HCT116 (cell line): ENCODE measurements at regions not wholly inside any gene's neighbourhood (a gene's known extent, or its start where the extent isn't known, plus 50 kb on each side); places are given as distances from the start of the nearest gene placed in this dataset.

Source experiments
- ATAC-seq: fragments of 200-7000 bp; cut with Tn5 transposase; 2 replicates; pipeline ENCODE4 v1.9.1; 2020; ENCODE audit warnings: mild to moderate bottlenecking, moderate library complexity
- BruUV-seq: library from RNA; stranded (reverse); fragments of 400-500 nt; replicated peaks from 2 replicates; lab custom pipeline; 2021; lab: Mats Ljungman, UMichigan
- CTCF ChIA-PET: fragments of 300-600 bp; sonication (Branson Sonifier 250); formaldehyde crosslinking; loops from one replicate; lab custom pipeline; 2021; ENCODE audit warnings: antibody characterized with exemption; lab: Charles Lee
- POLR2A ChIA-PET: fragments of 300-600, 350-600 bp; sonication (Branson Sonifier 250); formaldehyde crosslinking; loops from one replicate; lab custom pipeline; 2021; ENCODE audit warnings: antibody characterized with exemption; lab: Charles Lee
- RAD21 ChIA-PET, 2 experiments: fragments of 300-600 bp; sonication (Branson Sonifier 250); formaldehyde crosslinking; loops; one replicate each; lab custom pipeline; 2023; ENCODE audit warnings: low total read pairs in 2 of 2; ENCODE audit not compliant: uncharacterized antibody in 2 of 2, unreplicated experiment in 2 of 2, low non-redundant PET in 1 of 2; lab: Charles Lee
- DNase-seq: peaks from one replicate; pipeline ENCODE4 v3.0.0-alpha.2; 2010; ENCODE audit warnings: low read depth, low spot score
- H2AFZ ChIP-seq: fragments of 200-600 bp; shearing (Covaris generic), sonication (generic); 2 replicates; pipeline ENCODE4 v1.6.1; 2017; ENCODE audit warnings: low read depth, mixed run types, mixed read lengths, antibody characterized with exemption, low read length; ENCODE audit not compliant: poor library complexity, severe bottlenecking
- H3K27ac ChIP-seq: 2 replicates; pipeline ENCODE4 v1.5.1; 2012; ENCODE audit warnings: low read depth, low read length
- H3K27me3 ChIP-seq: fragments of 200-600 bp; sonication (generic); 2 replicates; pipeline ENCODE4 v1.6.1; 2016; ENCODE audit warnings: mixed run types, low read length, mixed read lengths; ENCODE audit not compliant: insufficient read depth
- H3K36me3 ChIP-seq, 2 experiments: fragments of 200-500 bp in 1 of 2; fragments of 200-600 bp in 1 of 2; sonication (Bioruptor generic) in 1 of 2; sonication (generic) in 1 of 2; 2 replicates each; pipeline versions ENCODE4 v1.5.1 to v1.6.1; 2014 to 2016; ENCODE audit warnings: low read length in 2 of 2, inconsistent platforms in 1 of 2, mixed read lengths in 1 of 2, mixed run types in 1 of 2; ENCODE audit not compliant: insufficient read depth in 2 of 2, control insufficient read depth in 1 of 2
- H3K4me1 ChIP-seq, 2 experiments: fragments of 200-600 bp in 1 of 2; sonication (generic) in 1 of 2; 2 replicates each; pipeline versions ENCODE4 v1.5.1 to v1.6.1; 2012 to 2017; ENCODE audit warnings: low read length in 2 of 2, inconsistent platforms in 1 of 2, mild to moderate bottlenecking in 1 of 2, mixed read lengths in 1 of 2, mixed run types in 1 of 2, moderate library complexity in 1 of 2; ENCODE audit not compliant: insufficient read depth in 2 of 2, control insufficient read depth in 1 of 2
- H3K4me2 ChIP-seq: fragments of 200-600 bp; sonication (generic); 2 replicates; pipeline ENCODE4 v1.6.1; 2017; ENCODE audit warnings: mixed run types, low read length, mixed read lengths
- H3K4me3 ChIP-seq, 2 experiments: fragments of 200-600 bp in 1 of 2; sonication (generic) in 1 of 2; replicated peaks in 1 of 2; 2 replicates each; pipeline ENCODE4 v1.5.1; 2011 to 2016; ENCODE audit warnings: low read length in 2 of 2, control low read depth in 1 of 2, low read depth in 1 of 2, mild to moderate bottlenecking in 1 of 2, mixed read lengths in 1 of 2, mixed run types in 1 of 2
- H3K79me2 ChIP-seq: fragments of 200-600 bp; sonication (generic); 2 replicates; pipeline ENCODE4 v1.6.1; 2017; ENCODE audit warnings: mild to moderate bottlenecking, mixed run types, low read length, moderate library complexity, mixed read lengths; ENCODE audit not compliant: insufficient read depth
- H3K9ac ChIP-seq: fragments of 200-600 bp; sonication (generic); 2 replicates; pipeline ENCODE4 v1.6.1; 2016; ENCODE audit warnings: low read length, mixed read lengths
- H3K9me2 ChIP-seq: fragments of 200-600 bp; sonication (generic), shearing (Covaris generic); 2 replicates; pipeline ENCODE4 v1.6.1; 2017; ENCODE audit warnings: mixed run types, mild to moderate bottlenecking, moderate library complexity; ENCODE audit not compliant: insufficient read depth
- H3K9me3 ChIP-seq, 2 experiments: fragments of 200-500 bp in 1 of 2; fragments of 200-600 bp in 1 of 2; sonication (Bioruptor generic) in 1 of 2; sonication (generic) in 1 of 2; 2 replicates each; pipeline ENCODE4 v1.6.1; 2014 to 2017; ENCODE audit warnings: low read length in 2 of 2, mixed read lengths in 2 of 2, inconsistent platforms in 1 of 2, low read depth in 1 of 2, mild to moderate bottlenecking in 1 of 2, mixed run types in 1 of 2, moderate library complexity in 1 of 2; ENCODE audit not compliant: control insufficient read depth in 1 of 2, insufficient read depth in 1 of 2
- H4K20me1 ChIP-seq: fragments of 200-600 bp; sonication (generic), shearing (Covaris generic); 2 replicates; pipeline ENCODE4 v1.6.1; 2017; ENCODE audit warnings: mixed run types, mild to moderate bottlenecking, moderate library complexity; ENCODE audit not compliant: insufficient read depth
- ATF3 ChIP-seq: IDR thresholded peaks from 2 replicates; pipeline ENCODE4 v1.6.1; 2012
- CBX3 ChIP-seq: IDR thresholded peaks from 2 replicates; pipeline ENCODE4 v1.6.1; 2012; ENCODE audit warnings: low read depth
- CTCF ChIP-seq, 3 experiments: fragments of 200-600 bp in 1 of 3; sonication (generic) in 1 of 3; IDR thresholded peaks in 2 of 3; conservative IDR thresholded peaks in 1 of 3; 2 replicates each; pipeline ENCODE4 v1.5.1; 2012 to 2017; ENCODE audit warnings: low read depth in 2 of 3, low read length in 2 of 3, antibody characterized with exemption in 1 of 3, borderline replicate concordance in 1 of 3, control low read depth in 1 of 3, mild to moderate bottlenecking in 1 of 3, mixed read lengths in 1 of 3, mixed run types in 1 of 3, moderate library complexity in 1 of 3; ENCODE audit not compliant: insufficient read depth in 1 of 3
- EGR1 ChIP-seq: IDR thresholded peaks from 2 replicates; pipeline ENCODE4 v1.6.1; 2012; ENCODE audit warnings: low read depth
- ELF1 ChIP-seq: IDR thresholded peaks from 2 replicates; pipeline ENCODE4 v1.6.1; 2012; ENCODE audit warnings: low read depth, borderline replicate concordance
- EZH2 ChIP-seq: fragments of 200-600 bp; sonication (generic); IDR thresholded peaks from 2 replicates; pipeline ENCODE4 v1.6.1; 2017; ENCODE audit warnings: antibody characterized with exemption, mixed run types
- EZH2phosphoT487 ChIP-seq: fragments of 200-600 bp; IDR thresholded peaks from 2 replicates; pipeline ENCODE4 v1.6.1; 2018; ENCODE audit warnings: antibody characterized with exemption, borderline replicate concordance
- FOSL1 ChIP-seq: IDR thresholded peaks from 2 replicates; pipeline ENCODE4 v1.6.1; 2012; ENCODE audit warnings: low read depth
- MAX ChIP-seq: IDR thresholded peaks from 2 replicates; pipeline ENCODE4 v1.6.1; 2012
- POLR2A ChIP-seq: IDR thresholded peaks from 2 replicates; pipeline ENCODE4 v1.7.0; 2011; ENCODE audit warnings: borderline replicate concordance; ENCODE audit not compliant: insufficient read depth, insufficient read length; ENCODE audit errors: extremely low read depth
- RAD21 ChIP-seq: IDR thresholded peaks from 2 replicates; pipeline ENCODE4 v1.6.1; 2012; ENCODE audit warnings: low read depth, mild to moderate bottlenecking
- REST ChIP-seq: IDR thresholded peaks from 2 replicates; pipeline ENCODE4 v1.6.1; 2012; ENCODE audit warnings: low read depth
- SIN3A ChIP-seq: IDR thresholded peaks from 2 replicates; pipeline ENCODE4 v1.6.1; 2012; ENCODE audit warnings: low read depth
- SRF ChIP-seq: IDR thresholded peaks from 2 replicates; pipeline ENCODE4 v1.6.1; 2012; ENCODE audit warnings: low read depth
- YY1 ChIP-seq: IDR thresholded peaks from 2 replicates; pipeline ENCODE4 v1.6.1; 2011; ENCODE audit warnings: low read length, low read depth, moderate library complexity, mild to moderate bottlenecking; ENCODE audit not compliant: insufficient replicate concordance; ENCODE audit errors: extremely low read depth
- intact Hi-C: fragments of 100-400 bp; cut with micrococcal nuclease; formaldehyde crosslinking; loops from 2 replicates; pipeline ENCODE4 v1.10.0; 2022

GRCh38 chr10:29932991-29933390, 126.4 kb downstream of the JCAD start:
- Histone ChIP-seq H3K4me2 (no peak overlapping the region), H3K9ac (no peak overlapping the region), H3K9me3 (no peaks in the 10 kb centered on the region), H3K4me3 (no peak overlapping the region), H3K4me1 (peaks cover 0 to 3% of the 10 kb centered on the region in 2 experiments; a peak in 1 of 4 replicates), H3K79me2 (no peaks in the 10 kb centered on the region), H2AFZ (no peak overlapping the region), H3K27ac (no peak overlapping the region), H3K27me3 (no peaks in the 10 kb centered on the region), H4K20me1 (no peaks in the 10 kb centered on the region), H3K36me3 (no peaks in the 10 kb centered on the region), H3K9me2 (no peaks in the 10 kb centered on the region)
- DNase-seq (no peak), ATAC-seq (no peak)
- ChIA-PET CTCF (no interaction called here), POLR2A (no interaction called here), RAD21 (no interaction called here)
- BruUV-seq: no TSS peak
- no peak for TF ChIP-seq RAD21
- no peak for TF ChIP-seq EZH2phosphoT487
- no peak for TF ChIP-seq MAX
- no peak for TF ChIP-seq ATF3
- no peak for TF ChIP-seq CTCF (IDR thresholded peaks at IDR 0.05 in 2 of 3, conservative IDR thresholded peaks at IDR 0.05 in 1 of 3; ENCODE audit: borderline replicate concordance in 1 of 3, insufficient read depth in 1 of 3, low read depth in 2 of 3, low read length in 2 of 3)
- no peak for TF ChIP-seq YY1
- intact Hi-C loops: no loop called here

- Histone ChIP-seq H3K4me2 (no peak overlapping the region), H3K9me3 (no peaks in the 10 kb centered on the region), H3K27me3 (no peaks in the 10 kb centered on the region), H3K36me3 (no peaks in the 10 kb centered on the region), H3K27ac (no peak overlapping the region), H3K9ac (no peak overlapping the region), H3K4me1 (peaks cover 0 to 3% of the 10 kb centered on the region in 2 experiments; a peak in 1 of 4 replicates), H3K79me2 (no peaks in the 10 kb centered on the region), H3K9me2 (no peaks in the 10 kb centered on the region), H3K4me3 (no peak overlapping the region), H4K20me1 (no peaks in the 10 kb centered on the region), H2AFZ (no peak overlapping the region)
- DNase-seq (no peak), ATAC-seq (no peak)
- POLR2A ChIA-PET: no interaction called here
- RAD21 ChIA-PET: no interaction called here
- BruUV-seq: no TSS peak
- intact Hi-C loops: no loop called here
- no peak for TF ChIP-seq MAX
- TF ChIP-seq REST: no peak
- no peak for TF ChIP-seq FOSL1
- no peak for TF ChIP-seq EZH2phosphoT487
- TF ChIP-seq CBX3: no peak
- no peak for TF ChIP-seq SIN3A
- TF ChIP-seq EZH2: no peak
- no peak for TF ChIP-seq YY1
- TF ChIP-seq POLR2A: no peak
- no peak for TF ChIP-seq ELF1
- no peak for TF ChIP-seq ATF3
- no peak for TF ChIP-seq SRF
- no peak for TF ChIP-seq EGR1
- CTCF ChIA-PET: no interaction called here
Observed at GRCh38 chr10:29931833-29932232, 127.6 kb downstream of the JCAD start.
